ENCODE measurements at regions not wholly inside any gene's neighbourhood (a gene's known extent, or its start where the extent isn't known, plus 50 kb on each side); places are given as distances from the start of the nearest gene placed in this dataset.

DNA sequence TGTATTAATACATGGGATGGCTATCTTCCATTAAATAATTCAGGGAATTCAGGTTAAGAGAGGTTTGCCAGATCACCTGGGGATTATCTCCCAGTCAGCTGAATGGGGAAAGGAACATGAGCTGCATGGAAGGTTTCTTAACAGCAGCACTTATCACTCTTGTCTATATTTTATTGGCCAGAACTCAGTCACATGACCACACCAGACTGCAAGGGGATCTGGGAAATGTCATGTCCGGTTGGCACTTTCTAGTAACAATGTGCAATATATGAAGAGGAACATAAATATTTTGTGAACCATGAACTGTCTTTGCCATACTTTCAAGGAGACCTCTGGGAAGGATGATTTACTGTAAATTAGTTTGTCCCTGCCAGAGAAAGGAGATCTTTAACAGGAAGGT lies 599.1 kb downstream of the SLC4A3 start:
- TF ChIP-seq, protein P1, sequence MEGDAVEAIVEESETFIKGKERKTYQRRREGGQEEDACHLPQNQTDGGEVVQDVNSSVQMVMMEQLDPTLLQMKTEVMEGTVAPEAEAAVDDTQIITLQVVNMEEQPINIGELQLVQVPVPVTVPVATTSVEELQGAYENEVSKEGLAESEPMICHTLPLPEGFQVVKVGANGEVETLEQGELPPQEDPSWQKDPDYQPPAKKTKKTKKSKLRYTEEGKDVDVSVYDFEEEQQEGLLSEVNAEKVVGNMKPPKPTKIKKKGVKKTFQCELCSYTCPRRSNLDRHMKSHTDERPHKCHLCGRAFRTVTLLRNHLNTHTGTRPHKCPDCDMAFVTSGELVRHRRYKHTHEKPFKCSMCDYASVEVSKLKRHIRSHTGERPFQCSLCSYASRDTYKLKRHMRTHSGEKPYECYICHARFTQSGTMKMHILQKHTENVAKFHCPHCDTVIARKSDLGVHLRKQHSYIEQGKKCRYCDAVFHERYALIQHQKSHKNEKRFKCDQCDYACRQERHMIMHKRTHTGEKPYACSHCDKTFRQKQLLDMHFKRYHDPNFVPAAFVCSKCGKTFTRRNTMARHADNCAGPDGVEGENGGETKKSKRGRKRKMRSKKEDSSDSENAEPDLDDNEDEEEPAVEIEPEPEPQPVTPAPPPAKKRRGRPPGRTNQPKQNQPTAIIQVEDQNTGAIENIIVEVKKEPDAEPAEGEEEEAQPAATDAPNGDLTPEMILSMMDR (IDR thresholded peaks at IDR 0.05), result no peak
- no peak for TF ChIP-seq ZFX (IDR thresholded peaks at IDR 0.05; ENCODE audit: borderline replicate concordance)

Measured in 22Rv1 (cell line).